ENCODE measurements at regions not wholly inside any gene's neighbourhood (a gene's known extent, or its start where the extent isn't known, plus 50 kb on each side); places are given as distances from the start of the nearest gene placed in this dataset.

GRCh38 chr15:38038659-38039442 is 104.4 kb downstream of the TMCO5A start:
- TF ChIP-seq CTCF (conservative IDR thresholded peaks at IDR 0.05; ENCODE audit: low read depth, low read length) (no peak), EZH2 (IDR thresholded peaks at IDR 0.05; ENCODE audit: low read length, unreplicated experiment) (no peak)
